ENCODE measurements at regions not wholly inside any gene's neighbourhood (a gene's known extent, or its start where the extent isn't known, plus 50 kb on each side); places are given as distances from the start of the nearest gene placed in this dataset.
"Not testable (repeated sequence)": the region's sequence is repeated elsewhere in the genome, so short reads cannot be mapped to it uniquely, and the experiment has no call there.

DNA sequence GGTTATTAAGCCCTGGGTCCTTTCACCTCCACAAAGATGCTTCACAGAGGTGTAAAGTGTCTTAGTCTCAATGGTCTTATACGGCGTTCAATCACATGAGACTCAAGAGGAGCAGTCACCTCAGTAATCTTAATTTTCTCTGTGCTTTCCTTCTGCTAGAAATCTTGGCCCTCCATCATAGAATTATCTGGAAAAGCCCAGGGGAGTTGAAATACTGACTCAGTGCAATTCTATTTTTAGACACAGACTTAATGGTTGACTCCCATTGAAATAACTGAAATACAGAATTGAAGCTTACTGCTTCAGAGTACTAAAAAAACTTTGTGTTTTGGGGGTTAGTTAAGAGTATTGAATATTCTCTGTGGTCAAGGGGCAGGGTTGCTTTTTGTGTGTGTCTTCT, 94.5 kb upstream of the IL15 start:
- DNase-seq, result no peak

DNA sequence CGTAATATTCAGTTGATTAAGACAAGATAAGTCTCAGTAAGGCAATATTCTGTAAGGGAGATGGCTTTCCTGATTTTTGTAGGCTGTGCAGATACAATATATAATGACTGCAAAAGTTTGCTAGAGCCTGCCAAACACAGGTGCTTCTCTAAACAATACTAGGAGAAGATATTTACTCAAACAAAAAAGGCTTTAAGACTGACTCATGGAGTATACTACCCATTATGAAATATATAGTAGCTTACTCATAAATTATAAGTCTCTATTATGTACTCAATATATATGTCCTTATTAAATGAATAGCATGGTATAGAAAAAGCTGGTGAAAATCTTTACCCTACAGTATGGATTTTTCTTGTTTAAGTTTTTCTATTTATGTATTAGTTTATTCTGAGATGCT, 93.2 kb upstream of the IL15 start:
- no peak for DNase-seq

DNA sequence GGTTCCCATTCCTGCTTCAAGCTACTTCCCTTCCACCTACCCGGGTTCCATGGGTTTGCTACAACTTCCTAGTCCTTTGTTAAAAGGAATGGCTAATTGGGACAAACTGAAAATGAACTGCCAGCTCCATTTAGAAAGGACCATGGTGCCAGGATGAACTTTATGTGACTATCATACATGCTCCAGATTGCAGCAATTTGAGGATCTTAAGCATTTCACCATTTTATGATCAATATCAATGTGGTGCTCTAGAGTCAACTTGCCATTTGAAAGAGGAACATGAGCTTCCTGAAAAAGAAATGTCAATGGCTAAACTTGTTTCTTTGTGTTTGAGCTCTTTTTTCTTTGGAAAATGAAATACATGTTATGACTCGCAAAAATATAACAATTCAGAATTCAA, 92.7 kb upstream of the IL15 start:
- no peak for DNase-seq

DNA sequence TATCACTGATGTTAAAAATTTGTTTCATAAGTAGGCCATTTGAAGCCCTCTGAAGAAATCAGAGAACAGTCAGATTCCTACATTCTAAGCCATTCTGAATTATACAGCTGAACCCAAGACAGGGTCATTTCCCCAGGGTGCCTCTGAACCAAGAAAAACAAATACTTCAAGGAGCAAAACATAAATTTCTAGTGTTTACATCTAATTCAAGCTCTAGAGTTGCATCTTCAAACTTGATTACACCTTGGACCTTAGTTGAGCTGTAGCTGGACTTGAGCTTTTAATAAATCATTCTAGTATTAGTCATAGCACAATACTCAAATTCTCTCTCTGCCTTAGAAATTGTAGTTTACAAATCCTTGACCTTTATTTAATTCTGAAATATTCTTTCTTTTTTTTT, 87.6 kb upstream of the IL15 start:
- DNase-seq, result no peak

DNA sequence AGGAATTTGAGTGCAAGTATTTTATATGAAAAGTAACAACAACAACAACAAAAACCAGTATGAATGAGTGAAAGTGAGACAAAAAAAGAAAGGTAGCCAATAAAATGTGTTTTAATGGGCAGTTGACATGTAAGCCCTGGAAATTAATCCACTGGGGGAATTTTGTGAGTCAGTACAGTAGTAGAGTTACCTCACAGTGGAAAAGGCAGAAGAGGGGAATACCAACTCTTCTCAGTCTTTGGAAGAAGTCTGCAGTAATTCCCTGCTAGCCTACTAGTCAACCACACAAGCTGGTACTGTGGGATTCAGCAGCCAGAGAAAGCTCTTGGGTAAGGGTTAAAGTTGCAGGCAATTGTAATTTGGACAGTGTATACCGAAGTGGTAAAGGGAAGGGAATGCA, 76.3 kb upstream of the IL15 start:
- no peak for DNase-seq

DNA sequence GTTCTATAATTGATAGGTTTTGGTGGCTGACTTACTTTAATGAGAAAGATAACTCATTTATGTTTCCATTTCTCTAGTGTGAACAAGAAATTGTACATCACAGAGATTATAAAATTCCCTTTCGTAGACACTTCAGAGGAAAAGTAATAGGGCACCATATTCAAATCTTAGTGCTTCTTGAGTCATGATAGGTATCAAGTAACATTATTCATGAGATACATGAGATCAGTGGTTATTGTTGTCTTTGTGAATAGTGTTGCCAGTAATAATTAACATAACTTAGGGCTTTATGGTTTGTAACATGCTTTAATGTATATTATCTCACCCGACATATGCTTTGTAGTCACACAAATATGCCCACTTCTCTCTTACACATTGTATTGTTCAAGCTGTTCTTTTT, 73.7 kb upstream of the IL15 start:
- no peak for DNase-seq

DNA sequence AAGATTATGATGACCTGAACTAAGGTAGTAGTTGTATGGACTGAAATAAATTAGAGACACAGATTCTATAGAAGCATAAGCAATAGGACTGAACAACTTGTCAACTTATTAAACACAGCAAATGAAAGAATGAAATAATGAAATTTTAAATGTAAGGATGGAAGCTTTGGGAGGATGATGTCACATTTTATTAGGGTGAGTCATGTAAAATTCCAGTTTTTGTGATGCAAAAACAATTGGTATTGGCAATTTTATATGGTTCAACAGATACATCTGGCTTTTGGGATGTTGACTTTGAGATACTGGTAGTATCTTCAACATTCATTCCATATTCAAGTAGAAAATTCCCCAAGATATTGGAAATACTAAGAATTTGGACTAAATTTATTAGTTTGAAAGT, 72.7 kb upstream of the IL15 start:
- DNase-seq, result no peak

DNA sequence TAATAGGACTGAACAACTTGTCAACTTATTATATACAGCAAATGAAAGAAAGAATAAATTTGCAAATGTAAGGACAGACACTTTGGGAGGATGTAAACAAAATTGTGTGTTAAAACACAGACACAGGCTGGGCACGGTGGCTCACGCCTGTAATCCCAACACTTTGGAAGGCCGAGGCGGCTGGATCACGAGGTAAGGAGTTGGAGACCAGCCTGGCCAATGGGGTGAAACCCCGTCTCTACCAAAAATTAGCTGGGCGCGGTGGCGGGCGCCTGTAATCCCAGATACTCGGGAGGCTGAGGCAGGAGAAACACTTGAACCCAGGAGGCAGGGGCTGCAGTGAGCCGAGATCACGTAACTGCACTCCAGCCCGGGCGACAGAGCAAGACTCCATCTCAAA, 71.4 kb upstream of the IL15 start:
- DNase-seq, result not testable (repeated sequence)

DNA sequence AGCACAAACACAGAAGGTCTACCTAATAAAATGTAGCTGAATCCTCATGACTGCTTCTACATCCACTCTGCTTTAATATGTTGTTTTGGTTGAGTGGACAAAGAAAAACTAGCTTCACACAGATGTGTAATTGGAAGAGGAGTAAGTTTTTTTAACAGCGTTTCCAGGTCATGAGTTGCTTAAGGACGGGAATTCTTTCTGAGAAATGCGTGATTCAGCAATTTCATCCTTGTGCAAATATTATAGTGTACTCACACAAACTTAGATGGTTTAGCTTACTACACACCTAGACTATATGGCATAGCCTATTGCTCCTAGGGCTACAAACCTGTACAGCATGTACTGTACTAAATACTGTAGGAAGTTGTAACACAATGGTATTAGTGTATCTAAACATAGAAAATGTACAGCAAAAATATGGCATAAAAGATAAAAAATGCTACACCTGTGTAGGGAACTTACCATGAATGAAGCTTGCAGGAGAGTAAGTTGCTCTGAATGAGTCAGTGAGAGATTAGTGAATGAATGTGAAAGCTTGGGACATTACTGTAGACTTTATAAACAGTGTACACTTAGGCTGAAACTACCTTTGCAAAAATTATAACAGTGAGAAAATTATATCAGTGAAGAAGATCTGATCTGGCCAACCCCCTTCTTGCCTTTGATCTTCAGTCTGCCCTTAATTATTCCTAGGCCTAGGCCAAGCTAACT, 70.8 kb upstream of the IL15 start:
- DNase-seq, result no peak

DNA sequence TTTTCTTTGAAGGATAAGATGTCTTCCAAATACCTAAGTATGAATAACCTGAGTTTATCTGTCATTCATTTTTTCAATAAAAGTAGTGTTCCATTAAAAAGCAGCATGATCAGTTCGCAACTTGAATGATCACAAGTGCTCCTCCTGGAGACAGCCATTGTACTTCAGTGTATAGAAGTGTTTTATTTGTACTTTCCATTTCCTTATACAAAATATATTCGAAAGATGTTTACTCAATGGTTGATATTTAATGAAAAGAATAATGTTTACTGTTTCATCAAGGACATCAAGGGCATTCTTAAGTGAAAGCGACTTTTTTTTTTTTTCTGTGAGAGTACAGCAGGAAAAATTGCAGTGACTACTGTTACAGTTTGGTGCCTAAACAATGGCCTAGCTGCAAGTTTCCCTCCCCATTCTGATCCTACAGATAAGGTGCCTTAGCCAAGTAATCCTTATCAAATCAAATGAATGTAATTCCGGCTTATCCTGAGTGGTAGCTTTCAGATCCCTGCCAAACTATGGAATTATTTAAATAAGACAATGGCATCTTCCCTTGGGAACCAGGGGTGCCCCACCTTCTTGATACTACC, 69.0 kb upstream of the IL15 start:
- no peak for DNase-seq

DNA sequence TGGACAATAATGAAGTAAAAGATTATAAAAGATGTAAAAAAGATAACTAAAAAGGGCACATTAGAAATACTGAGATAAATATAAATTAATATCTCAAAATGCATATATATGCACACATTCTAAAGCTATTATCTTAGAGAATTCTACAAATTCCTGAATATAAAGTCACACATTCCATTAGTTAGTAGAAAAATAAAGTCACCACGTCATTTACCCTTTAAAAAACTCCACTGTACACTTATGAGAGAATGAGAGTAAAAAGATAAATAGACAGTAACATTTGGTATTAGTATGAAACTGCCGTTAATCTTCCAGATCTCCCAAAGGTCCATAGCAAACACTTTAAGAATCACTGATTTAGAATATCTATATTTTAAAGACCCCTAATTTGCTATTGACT, 67.2 kb upstream of the IL15 start:
- no peak for DNase-seq

DNA sequence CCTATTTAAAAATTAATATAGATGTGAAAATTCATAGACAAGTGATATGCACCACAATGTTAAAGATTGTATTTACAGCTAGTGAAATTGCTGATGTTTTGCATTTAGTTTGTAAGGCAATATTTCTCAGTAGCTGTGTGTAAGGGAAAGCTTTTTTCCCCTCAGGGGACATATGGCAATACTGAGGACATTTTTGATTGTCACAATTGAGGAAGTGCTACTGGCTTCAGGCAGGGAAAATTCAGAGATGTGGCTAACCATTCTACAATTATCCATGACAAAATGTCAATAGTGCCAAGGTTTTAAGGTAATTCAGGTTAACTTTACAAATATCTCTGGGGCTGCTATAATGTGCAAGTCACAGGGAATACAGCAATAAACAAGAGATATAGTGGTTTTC, 66.1 kb upstream of the IL15 start:
- DNase-seq, result no peak

DNA sequence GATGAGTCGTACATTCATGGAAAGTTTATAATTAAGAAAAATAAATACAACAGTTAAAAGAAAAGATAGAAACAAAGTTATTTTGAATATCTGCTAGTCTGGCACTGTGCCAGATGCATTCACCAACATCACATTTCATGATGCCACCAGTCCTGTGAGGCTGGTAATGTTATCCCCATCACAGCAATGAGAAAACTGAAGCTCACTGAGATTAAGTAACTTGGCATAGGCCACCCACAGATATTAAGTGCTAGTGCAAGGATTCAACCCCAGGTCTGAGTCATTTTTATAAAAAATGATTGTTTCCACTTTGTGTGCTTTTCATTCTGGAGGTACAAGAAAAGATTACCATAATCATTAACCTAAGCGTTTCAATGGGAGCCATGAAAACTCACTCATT, 65.0 kb upstream of the IL15 start:
- DNase-seq, result peak; percentile 0

DNA sequence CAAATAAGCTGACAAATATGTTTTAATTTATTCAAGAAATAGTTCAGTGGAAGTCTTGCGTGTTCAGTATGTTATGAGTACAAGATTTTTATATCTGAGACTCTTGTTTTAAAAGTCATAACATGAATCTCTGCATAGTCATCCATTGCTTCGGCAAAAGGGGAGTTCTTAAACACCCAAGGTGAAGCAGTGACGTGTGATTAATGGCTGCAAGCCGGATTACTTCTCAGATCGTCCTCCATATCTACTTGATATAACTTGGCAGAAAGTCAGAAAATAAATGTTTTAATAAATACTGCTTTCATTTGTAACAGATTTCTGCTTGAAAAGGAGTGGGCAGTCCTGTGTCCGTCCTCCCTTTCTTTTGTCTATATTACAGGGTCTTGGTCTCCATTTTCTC, 64.6 kb upstream of the IL15 start:
- no peak for DNase-seq

DNA sequence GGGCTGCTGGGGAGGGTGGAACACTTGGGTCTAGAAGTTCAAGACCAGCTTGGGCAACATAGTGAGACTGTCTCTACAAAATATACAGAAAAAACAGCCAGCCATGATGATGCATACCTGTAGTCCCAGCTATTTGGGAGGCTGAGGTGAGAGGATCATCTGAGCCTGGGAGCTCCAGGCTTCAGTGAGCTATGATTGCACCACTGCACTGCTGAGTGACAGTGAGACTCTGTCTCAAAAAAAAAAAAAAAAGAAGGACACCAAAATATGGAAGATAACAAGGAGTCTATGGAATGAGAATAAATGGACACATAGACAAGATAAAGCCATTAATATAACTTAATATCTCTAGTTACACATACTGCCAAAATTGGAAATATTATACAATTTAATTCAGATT, 62.7 kb upstream of the IL15 start:
- no peak for DNase-seq

DNA sequence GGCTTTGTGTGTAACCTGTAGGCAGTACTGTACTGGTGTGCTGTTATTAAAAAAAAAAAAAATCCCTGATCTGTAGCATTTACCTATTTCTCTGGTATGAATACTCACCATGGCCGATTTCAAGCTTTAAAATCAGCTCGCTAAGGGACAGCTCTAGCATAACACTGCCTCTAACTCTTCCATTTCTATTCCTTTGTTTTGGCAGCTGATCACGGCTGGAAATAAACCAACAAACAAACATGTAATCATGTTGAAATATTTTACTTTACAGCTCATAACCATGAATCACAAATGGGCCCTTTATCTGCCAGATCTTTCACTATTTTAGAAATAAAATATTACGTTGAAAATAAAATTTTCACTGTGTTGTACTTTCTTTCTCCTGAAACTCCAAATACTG, 60.5 kb upstream of the IL15 start:
- DNase-seq, result no peak

DNA sequence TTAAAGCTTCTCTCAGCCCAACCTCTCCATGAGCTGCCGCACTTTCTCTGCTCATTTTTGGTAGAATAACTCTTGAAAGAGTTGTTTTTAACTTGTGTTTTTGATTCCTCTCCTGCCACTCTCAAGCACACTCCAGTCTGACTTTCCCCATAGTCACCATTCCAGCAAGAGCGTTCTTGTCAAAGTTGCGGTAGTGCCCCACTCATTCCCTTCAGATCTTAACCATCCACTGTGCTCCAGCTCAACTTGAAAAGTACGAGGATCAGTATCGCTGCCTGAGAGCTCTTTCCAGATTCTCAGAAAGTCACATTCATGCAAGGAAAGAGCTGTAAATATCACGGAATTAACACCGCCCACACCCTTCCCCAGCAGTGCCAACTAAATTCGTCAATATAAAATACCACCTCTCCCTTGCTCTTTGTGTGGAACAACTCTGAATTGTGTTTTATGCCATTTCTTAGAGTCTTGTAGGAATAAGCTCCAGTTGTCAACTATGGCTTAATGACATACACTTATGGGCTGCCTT, 59.7 kb upstream of the IL15 start:
- DNase-seq, result no peak

DNA sequence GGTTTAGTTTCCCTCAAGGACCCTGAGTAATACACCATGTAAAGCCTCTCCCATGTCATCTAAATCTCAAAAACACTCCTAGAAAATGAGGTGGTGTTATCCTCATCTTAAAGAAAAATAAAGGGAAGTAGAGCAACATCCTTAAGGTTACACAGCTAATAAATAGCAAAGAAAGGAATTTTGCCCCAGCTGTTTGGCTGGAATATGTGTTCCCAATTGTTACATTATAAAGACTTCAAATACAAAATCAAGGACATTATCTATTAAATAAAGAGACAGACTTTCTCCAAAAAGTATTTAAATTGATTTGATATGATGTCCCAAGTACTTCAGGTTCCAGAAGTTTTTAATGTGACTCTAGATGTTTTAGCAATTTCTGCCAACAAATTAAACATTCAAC, 57.9 kb upstream of the IL15 start:
- DNase-seq, result no peak

DNA sequence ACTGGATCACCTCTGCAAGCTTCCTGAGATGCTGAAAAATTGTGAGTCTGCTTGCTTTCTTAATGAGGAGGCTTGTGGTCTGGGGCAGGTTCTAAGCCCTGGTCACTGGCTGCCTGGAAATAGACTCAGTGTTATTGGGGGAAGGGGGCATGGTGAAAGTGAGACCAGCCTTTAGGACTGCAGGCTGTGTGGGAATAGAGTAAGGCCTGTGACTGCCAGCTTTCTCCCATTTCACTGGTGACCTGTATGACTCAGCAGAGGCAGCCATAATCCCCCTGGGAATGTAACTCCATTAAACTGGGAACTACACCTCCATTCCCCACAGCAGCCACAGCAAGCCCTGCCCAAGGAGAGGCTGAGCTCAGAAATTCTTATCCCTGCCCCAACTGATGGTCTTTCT, 55.9 kb upstream of the IL15 start:
- DNase-seq, result no peak

All from dermis blood vessel endothelial cell (primary cell).